Prostate gland (tissue), 2 donors: ENCODE measurements at regions not wholly inside any gene's neighbourhood (a gene's known extent, or its start where the extent isn't known, plus 50 kb on each side); places are given as distances from the start of the nearest gene placed in this dataset.

Experiments used
- POLR2A ChIP-seq: fragments of 450-650 bp; IDR thresholded peaks from one replicate; pipeline ENCODE4 v1.6.1; 2016; ENCODE audit warnings: antibody characterized with exemption, mild to moderate bottlenecking
- POLR2AphosphoS5 ChIP-seq: sonication (generic); formaldehyde crosslinking; IDR thresholded peaks from one replicate; pipeline ENCODE4 v1.6.1; 2017; ENCODE audit warnings: antibody characterized with exemption
- TF ChIP-seq, protein P1 (sequence below), 4 experiments: fragments of 200-600 bp in 2 of 4; fragments of 450-650 bp in 2 of 4; sonication (generic) in 2 of 4; IDR thresholded peaks; 1 replicate in 3 of 4; 2 replicates in 1 of 4; pipeline ENCODE4 v1.5.1; 2016 to 2019; ENCODE audit warnings: antibody characterized with exemption in 4 of 4, mild to moderate bottlenecking in 2 of 4, moderate library complexity in 2 of 4

DNA sequence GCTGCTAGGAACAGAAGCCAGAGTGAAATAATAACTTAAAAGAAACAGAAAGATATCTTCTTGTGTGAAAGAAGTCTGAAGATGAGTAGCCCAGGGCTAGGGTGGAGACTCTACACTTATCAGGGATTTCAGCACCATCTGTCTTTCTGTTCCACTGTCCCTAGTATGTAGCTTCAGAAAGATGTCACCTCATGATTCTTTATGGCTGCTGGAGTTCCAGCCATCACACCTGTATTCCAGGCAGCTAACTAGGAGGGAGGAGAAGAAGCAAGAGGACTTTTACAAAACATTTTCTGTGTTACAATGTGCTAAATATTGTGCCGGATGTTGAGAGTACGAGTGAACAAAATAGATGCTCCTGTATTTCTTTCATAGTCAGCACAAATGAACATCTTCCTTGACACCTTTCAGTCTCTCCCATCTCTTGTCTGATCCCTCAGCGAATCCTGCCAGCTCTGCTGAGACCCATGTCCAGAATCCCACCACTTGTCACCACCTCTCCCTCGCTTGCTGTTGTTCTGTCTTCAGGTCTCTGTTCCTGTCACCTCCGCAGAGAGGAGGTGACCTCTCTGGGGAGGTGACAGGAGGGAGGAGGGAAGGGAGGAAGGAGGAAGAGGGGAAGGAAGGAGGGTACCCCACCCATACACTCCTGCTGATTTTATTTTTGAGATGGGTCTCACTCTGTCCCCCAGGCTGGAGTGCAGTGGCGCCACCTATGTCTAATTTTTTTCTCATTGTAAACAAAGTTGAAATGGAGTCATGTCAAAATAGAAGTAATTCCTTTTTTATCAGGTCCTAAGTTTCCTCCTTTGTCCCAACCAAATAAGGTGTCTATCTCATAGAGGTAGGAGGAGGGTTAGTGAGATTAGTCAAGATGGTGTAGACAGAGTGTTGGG is 188.9 kb downstream of the TFAP2C start:
- TF ChIP-seq, protein P1, sequence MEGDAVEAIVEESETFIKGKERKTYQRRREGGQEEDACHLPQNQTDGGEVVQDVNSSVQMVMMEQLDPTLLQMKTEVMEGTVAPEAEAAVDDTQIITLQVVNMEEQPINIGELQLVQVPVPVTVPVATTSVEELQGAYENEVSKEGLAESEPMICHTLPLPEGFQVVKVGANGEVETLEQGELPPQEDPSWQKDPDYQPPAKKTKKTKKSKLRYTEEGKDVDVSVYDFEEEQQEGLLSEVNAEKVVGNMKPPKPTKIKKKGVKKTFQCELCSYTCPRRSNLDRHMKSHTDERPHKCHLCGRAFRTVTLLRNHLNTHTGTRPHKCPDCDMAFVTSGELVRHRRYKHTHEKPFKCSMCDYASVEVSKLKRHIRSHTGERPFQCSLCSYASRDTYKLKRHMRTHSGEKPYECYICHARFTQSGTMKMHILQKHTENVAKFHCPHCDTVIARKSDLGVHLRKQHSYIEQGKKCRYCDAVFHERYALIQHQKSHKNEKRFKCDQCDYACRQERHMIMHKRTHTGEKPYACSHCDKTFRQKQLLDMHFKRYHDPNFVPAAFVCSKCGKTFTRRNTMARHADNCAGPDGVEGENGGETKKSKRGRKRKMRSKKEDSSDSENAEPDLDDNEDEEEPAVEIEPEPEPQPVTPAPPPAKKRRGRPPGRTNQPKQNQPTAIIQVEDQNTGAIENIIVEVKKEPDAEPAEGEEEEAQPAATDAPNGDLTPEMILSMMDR (IDR thresholded peaks at IDR 0.05) = no peak
- TF ChIP-seq POLR2A (no peak), POLR2AphosphoS5 (no peak)
